Ishikawa (cell line): ENCODE measurements at regions not wholly inside any gene's neighbourhood (a gene's known extent, or its start where the extent isn't known, plus 50 kb on each side); places are given as distances from the start of the nearest gene placed in this dataset.

Source experiments
- CEBPB ChIP-seq: IDR thresholded peaks from 2 replicates; pipeline ENCODE4 v1.6.1; 2012
- CREB1 ChIP-seq: IDR thresholded peaks from 2 replicates; pipeline ENCODE4 v1.6.1; 2012; ENCODE audit warnings: low read depth
- EGR1 ChIP-seq: IDR thresholded peaks from 2 replicates; pipeline ENCODE4 v1.6.1; 2012
- EP300 ChIP-seq: IDR thresholded peaks from 2 replicates; pipeline ENCODE4 v1.6.1; 2012; ENCODE audit warnings: borderline replicate concordance
- FOXM1 ChIP-seq: IDR thresholded peaks from 2 replicates; pipeline ENCODE4 v1.6.1; 2012; ENCODE audit warnings: low read depth, borderline replicate concordance
- MAX ChIP-seq: IDR thresholded peaks from 2 replicates; pipeline ENCODE4 v1.6.1; 2012
- NFIC ChIP-seq: IDR thresholded peaks from 2 replicates; pipeline ENCODE4 v1.6.1; 2012
- RAD21 ChIP-seq: IDR thresholded peaks from 2 replicates; pipeline ENCODE4 v1.6.1; 2012; ENCODE audit warnings: low read depth
- REST ChIP-seq: IDR thresholded peaks from 2 replicates; pipeline ENCODE4 v1.6.1; 2012; ENCODE audit warnings: low read depth, mild to moderate bottlenecking
- TAF1 ChIP-seq: IDR thresholded peaks from 2 replicates; pipeline ENCODE4 v1.6.1; 2012; ENCODE audit warnings: low read depth, mild to moderate bottlenecking
- TCF12 ChIP-seq: IDR thresholded peaks from 2 replicates; pipeline ENCODE4 v1.6.1; 2012; ENCODE audit warnings: low read depth
- TEAD4 ChIP-seq: IDR thresholded peaks from 2 replicates; pipeline ENCODE4 v1.6.1; 2012
- USF1 ChIP-seq: IDR thresholded peaks from 2 replicates; pipeline ENCODE4 v1.6.1; 2012
- YY1 ChIP-seq: IDR thresholded peaks from 2 replicates; pipeline ENCODE4 v1.6.1; 2012; ENCODE audit warnings: low read depth
- ZBTB7A ChIP-seq: IDR thresholded peaks from 2 replicates; pipeline ENCODE4 v1.6.1; 2012; ENCODE audit warnings: low read depth

DNA sequence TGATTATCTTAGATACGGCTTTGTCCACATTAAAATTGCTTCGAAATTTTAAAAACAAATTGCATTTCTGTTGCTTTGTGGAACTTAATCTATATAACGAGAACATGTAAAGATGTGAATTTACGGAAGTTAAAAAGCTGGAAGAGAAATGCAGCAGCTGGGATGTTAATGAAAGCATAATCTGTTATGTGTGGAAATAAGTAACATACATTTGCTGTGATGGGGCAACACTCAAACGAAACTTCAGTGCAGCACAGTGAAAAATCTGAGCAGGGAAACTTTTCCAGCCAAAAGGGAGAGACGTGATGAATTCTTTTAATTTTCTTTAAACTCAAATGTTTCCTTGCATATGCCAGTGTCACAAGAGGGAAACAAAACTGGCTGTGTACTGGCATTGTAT lies 276.7 kb upstream of the LMCD1 start:
- TF ChIP-seq FOXM1 (no peak), EP300 (no peak), ZBTB7A (no peak), MAX (no peak), CEBPB (no peak), TCF12 (no peak), USF1 (no peak), CREB1 (no peak), TAF1 (no peak), TEAD4 (no peak), EGR1 (no peak), REST (no peak), YY1 (no peak), RAD21 (no peak), NFIC (no peak)

DNA sequence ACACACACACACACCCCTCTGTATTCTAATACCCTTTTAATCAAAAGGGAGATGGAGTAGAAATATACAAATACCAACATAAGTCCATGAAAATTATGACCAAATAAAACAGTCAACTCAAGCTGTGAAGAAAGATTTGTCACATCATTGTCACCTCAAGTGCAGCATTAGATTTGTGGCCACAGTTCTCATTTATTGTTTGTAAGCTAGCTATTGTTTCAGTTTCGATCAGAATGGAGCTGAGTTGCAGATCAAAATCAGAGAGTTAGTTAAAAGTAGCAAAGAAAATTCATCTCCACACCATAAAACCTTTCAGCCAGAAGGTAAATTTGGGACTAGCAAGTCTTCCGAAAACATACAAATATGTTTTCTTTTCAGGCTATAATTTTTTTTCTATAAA lies 267.7 kb upstream of the LMCD1 start:
- TF ChIP-seq REST = no peak
- TF ChIP-seq EGR1 = no peak
- TF ChIP-seq TEAD4 = no peak
- no peak for TF ChIP-seq FOXM1
- no peak for TF ChIP-seq EP300
- no peak for TF ChIP-seq CREB1
- no peak for TF ChIP-seq CEBPB
- no peak for TF ChIP-seq TCF12
- no peak for TF ChIP-seq ZBTB7A
- TF ChIP-seq RAD21 = no peak
- TF ChIP-seq USF1 = no peak
- no peak for TF ChIP-seq MAX

GRCh38 chr3:8236264-8236663 lies 265.4 kb upstream of the LMCD1 start:
- TF ChIP-seq NFIC = no peak
- TF ChIP-seq RAD21 = no peak
- TF ChIP-seq CREB1 = no peak
- TF ChIP-seq TAF1 = no peak
- no peak for TF ChIP-seq TEAD4
- TF ChIP-seq YY1 = no peak
- TF ChIP-seq MAX = no peak
- no peak for TF ChIP-seq EGR1
- no peak for TF ChIP-seq FOXM1
- TF ChIP-seq CEBPB = no peak
- no peak for TF ChIP-seq ZBTB7A
- TF ChIP-seq EP300 = no peak
- no peak for TF ChIP-seq REST
- no peak for TF ChIP-seq TCF12

DNA sequence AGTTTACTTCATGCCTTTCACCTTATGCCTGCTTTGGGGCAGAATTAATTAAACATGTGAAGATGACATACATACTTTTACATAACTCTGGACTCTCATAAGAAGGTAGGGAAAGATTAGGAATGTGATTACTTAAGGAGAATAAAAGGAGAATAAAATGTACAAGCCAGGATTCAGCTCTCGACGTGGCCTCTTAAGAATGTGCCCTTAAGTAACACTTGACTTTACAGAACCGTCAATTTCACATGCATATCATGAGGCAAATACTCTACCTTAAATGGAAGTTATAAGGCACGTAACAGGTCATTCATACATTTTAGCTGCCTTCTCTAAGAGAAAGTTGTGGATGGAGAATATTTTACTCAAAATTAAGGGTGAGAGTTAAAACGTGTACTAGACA lies 263.7 kb upstream of the LMCD1 start:
- no peak for TF ChIP-seq RAD21
- no peak for TF ChIP-seq TCF12
- no peak for TF ChIP-seq REST
- no peak for TF ChIP-seq EP300
- no peak for TF ChIP-seq ZBTB7A
- no peak for TF ChIP-seq MAX
- TF ChIP-seq CEBPB = no peak
- TF ChIP-seq TAF1 = no peak
- no peak for TF ChIP-seq FOXM1
- TF ChIP-seq EGR1 = no peak
